Gastrocnemius medialis (tissue), 4 donors: ENCODE measurements at regions not wholly inside any gene's neighbourhood (a gene's known extent, or its start where the extent isn't known, plus 50 kb on each side); places are given as distances from the start of the nearest gene placed in this dataset.

Experiments
- POLR2A ChIP-seq, 2 donors: fragments of 450-650 bp; IDR thresholded peaks; one replicate each; pipeline ENCODE4 v1.6.1; 2017; ENCODE audit warnings: antibody characterized with exemption in 2 of 2, mild to moderate bottlenecking in 2 of 2, moderate library complexity in 2 of 2
- TF ChIP-seq, protein P1 (sequence below), 5 experiments: fragments of 450-650 bp in 3 of 5; fragments of 200-600 bp in 2 of 5; sonication (generic) in 2 of 5; IDR thresholded peaks in 4 of 5; conservative IDR thresholded peaks in 1 of 5; 1 replicate in 4 of 5; 2 replicates in 1 of 5; pipeline ENCODE4 v1.5.1; 2016 to 2019; ENCODE audit warnings: antibody characterized with exemption in 5 of 5, mild to moderate bottlenecking in 3 of 5, moderate library complexity in 3 of 5

DNA sequence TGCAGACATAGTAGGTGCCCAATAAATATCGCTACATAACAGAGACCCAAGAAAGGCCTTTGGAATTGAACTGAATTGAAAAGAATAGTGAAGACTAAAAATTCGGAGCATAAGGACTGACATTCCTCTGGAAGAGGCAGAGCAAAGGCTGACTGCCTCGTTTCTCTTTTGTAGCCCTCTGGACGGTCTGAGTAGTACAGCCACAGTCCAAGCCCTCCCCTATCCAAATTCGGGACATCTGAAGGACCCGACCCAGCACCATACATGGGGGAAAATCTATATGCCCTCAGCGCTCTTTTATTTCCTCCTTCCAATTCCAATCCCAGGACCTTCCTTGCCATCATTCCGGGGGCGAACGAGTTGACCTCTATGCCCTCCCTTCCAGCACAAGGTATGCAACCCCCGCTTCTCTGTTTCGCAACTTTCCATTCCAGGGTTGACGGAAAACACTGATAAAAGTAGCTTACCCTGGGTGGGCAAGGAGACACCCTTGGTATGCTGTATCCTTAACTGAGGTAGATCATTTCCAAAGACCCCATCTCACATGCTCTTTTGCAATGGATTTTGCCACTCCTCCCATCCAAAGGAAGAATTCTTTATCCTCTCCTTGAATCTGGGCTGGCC is 127.4 kb upstream of the MAP1LC3B2 start:
- TF ChIP-seq POLR2A (IDR thresholded peaks at IDR 0.05) = no peak
- TF ChIP-seq, protein P1, sequence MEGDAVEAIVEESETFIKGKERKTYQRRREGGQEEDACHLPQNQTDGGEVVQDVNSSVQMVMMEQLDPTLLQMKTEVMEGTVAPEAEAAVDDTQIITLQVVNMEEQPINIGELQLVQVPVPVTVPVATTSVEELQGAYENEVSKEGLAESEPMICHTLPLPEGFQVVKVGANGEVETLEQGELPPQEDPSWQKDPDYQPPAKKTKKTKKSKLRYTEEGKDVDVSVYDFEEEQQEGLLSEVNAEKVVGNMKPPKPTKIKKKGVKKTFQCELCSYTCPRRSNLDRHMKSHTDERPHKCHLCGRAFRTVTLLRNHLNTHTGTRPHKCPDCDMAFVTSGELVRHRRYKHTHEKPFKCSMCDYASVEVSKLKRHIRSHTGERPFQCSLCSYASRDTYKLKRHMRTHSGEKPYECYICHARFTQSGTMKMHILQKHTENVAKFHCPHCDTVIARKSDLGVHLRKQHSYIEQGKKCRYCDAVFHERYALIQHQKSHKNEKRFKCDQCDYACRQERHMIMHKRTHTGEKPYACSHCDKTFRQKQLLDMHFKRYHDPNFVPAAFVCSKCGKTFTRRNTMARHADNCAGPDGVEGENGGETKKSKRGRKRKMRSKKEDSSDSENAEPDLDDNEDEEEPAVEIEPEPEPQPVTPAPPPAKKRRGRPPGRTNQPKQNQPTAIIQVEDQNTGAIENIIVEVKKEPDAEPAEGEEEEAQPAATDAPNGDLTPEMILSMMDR (IDR thresholded peaks at IDR 0.05 in 4 of 5, conservative IDR thresholded peaks at IDR 0.05 in 1 of 5) = no peak
